ENCODE measurements at regions not wholly inside any gene's neighbourhood (a gene's known extent, or its start where the extent isn't known, plus 50 kb on each side); places are given as distances from the start of the nearest gene placed in this dataset.

DNA sequence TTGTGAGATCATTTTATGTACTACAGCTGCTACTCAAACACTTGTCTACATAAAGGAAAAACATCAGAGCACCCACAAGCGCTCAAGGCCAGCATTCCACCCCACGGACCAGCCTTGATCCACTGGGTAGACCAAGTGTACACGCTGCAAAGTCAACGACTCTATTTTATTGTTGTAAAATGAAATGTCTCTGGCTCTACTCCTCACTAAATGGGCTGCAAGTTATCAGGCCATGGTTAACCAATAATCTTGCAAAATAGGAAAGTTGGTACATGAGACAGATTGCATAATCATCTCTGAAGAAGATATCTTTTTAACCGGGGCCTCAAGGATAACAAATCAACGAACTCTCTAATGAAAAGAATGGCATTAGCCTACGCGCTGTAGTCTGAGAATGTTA is 69.9 kb upstream of the FOXN3 start:
- TF ChIP-seq, protein P1, sequence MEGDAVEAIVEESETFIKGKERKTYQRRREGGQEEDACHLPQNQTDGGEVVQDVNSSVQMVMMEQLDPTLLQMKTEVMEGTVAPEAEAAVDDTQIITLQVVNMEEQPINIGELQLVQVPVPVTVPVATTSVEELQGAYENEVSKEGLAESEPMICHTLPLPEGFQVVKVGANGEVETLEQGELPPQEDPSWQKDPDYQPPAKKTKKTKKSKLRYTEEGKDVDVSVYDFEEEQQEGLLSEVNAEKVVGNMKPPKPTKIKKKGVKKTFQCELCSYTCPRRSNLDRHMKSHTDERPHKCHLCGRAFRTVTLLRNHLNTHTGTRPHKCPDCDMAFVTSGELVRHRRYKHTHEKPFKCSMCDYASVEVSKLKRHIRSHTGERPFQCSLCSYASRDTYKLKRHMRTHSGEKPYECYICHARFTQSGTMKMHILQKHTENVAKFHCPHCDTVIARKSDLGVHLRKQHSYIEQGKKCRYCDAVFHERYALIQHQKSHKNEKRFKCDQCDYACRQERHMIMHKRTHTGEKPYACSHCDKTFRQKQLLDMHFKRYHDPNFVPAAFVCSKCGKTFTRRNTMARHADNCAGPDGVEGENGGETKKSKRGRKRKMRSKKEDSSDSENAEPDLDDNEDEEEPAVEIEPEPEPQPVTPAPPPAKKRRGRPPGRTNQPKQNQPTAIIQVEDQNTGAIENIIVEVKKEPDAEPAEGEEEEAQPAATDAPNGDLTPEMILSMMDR (IDR thresholded peaks at IDR 0.05), result no peak
- no peak for TF ChIP-seq ZFX (IDR thresholded peaks at IDR 0.05; ENCODE audit: borderline replicate concordance)
